SIG-M5 treated with dmso at 0.1 percent for 504 hours (cell line): ENCODE measurements at regions not wholly inside any gene's neighbourhood (a gene's known extent, or its start where the extent isn't known, plus 50 kb on each side); places are given as distances from the start of the nearest gene placed in this dataset.
A peak's percentile ranks its signal among the peaks of the same experiment; 100 is the strongest.

Experiments
- DNase-seq: peaks from one replicate; lab custom pipeline; 2025; ENCODE audit not compliant: unreplicated experiment; lab: John Stamatoyannopoulos, UW

DNA sequence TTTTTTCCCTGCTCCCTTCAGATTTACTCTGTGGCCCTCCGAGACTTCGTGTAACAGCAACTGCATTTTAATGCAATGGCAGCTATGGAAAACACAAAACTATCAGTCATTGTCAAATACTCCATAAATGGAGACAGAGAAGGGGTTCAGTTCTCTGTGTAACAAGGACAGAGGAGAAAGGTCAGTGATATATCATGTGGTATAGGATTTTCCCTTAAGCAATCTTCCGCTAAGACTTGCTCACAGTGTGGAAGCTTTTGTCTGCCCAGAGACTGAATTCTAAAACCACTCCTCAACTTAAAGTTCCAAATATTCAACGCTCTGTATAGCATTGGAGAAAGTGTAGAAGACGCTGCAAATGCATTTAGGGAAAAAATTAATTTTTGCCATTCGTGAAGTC, 111.3 kb upstream of the EDNRB start:
- DNase-seq, result no peak

DNA sequence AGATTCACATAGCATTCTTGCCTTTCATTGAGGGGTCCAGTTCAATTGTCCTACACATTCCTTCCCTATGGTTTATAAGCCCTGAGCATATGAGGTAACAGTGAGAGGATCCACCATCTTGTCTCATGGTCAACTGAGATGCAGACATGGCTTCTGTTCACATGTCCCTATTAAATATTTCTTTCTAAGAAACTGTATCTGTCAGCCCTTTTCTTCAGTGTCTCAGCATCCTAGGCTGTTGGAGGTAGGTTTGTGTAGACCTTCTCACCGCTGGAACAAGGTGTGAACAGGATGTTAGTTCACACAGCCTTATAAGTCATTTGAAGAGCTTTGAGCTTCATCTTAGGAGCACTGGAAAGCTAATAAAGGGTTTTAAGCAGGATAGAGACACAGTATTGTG, 110.3 kb upstream of the EDNRB start:
- no peak for DNase-seq

DNA sequence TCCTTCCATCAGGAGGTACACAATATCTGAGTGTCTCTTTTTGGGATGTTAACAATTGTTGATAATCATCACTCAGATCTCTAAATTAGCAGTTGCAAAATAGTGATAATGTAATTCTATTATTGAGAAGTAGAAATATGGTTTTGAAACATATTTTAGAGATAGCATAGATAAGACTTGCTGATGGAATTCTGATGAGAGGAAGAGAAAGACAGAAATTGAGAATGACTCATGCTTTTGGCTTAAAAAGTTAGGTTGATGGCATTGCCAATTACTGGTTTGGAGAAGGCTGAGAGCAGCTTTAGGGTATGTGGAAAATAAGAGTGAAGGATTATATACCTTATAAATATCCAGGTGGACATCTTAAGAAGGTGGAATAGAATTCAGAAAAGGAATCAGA, 106.4 kb upstream of the EDNRB start:
- DNase-seq, result no peak

DNA sequence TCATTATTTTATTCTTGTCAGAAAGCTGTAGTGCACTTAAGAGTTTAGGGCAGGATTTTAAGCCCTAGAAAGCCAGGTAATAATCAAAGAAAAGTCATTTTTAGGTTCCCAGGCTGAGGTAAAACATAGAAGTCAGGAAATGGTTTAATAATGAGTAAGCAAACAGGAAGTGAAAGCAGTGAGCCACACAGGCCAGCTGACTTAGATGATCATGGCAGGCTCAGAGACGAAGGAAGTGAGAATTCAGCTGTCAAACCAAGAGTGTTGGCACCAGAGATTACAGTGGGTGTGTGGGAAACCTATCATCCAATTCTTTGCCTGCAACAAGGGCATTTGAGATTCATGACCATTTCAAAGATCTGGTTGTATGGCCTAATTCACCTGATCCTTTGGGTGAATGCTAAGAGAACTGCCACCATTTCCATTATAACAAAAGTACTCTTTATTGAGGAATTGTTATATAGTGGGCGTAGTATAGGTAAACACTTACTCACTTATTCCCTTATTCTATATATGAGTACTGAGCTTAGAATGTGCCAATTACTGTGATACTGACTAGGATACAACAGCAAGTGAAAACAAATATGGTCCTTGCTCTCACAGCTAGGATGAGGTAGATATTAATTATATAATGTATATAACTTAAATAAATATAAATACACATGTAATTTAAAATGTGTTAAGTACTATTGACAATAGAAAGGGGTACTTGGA, 103.7 kb upstream of the EDNRB start:
- DNase-seq, result peak; percentile 86

DNA sequence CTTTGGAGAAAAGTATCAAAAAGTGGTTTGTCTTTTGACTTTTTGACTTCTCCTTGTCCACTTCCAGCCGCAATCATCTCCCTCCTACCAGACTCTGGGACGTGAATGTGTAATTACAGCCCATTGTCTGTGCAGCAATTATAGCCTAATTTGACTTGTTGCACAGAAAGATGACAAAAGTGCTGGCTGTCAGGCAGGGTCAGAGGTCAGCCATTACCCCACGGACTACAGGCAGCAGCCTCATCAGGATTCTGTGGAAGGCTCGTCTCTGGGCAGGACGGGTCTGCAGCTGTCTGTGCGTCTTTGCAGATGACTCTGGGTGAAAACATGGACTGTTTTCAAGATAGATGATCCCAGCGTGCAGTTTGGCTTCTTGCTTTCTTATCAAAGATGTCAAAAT, 102.2 kb upstream of the EDNRB start:
- no peak for DNase-seq

DNA sequence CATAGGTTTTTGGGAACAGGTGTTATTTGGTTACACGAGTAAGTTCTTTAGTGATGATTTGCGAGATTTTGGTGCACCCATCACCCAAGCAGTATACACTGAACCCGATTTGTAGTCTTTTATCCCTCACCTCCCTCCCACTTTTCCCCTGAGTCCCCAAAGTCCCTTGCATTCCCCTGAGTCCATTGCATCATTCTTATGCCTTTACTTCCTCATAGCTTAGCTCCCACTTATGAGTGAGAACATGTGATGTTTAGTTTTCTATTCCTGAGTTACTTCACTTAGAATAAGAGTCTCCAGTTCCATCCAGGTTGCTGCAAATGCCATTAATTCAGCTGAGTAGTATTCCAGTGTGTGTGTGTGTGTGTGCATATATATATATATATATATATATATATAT, 97.2 kb upstream of the EDNRB start:
- DNase-seq, result peak; percentile 36

DNA sequence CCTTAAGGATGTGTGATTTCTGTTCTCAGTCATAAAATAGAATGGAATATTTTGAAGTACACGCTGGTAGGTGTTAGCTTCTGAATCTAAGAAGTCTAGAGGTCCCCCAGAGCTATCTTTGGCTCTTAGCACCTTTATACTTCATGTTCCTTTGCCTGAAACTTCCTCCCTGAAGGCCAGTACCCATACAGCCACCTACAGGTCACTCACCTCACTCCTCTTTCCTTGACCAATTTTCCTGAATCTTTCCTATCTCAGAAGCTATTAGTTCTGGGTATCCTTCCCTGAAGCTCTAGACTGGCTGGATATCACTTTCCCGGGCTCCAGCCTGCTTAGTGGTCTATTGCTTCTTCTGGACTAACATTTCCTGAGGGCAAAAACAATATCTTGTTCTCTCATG, 93.4 kb upstream of the EDNRB start:
- no peak for DNase-seq

DNA sequence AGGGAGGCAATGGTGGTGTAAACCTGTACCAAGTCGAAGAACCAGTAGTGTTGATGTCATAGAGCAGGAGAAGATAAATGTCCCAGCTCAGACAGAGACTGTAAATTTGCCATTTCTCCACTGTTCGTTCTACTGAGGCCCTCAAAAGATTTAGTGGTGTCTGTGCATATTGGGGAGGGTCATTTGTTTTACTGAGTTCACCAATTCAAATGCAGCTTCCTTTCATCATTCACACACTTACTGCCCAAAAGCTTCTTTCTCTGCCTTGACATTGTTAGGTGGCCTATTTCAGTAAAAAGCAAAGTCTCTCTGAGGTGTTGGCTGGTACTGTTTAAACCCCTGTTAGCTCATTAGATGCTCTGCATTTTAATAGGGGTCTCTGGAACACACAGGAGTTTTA, 86.2 kb upstream of the EDNRB start:
- DNase-seq, result no peak

DNA sequence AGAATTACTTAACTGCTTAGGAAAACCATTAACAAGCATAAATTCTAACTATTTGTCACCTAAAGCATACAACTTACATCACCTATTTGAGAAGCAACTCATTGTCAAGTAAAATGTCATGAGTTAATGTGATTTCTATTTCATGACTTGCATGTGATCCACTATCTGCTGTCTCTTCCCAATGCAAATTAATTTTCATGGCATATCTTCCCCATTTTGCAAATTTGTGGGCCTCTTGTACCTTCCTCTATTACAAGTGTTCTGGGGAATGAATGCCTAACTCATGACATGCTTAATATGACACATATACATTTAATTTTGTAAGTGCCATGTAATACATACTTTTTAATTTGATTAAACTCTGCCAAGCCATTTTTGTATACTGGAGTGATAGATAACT, 81.1 kb upstream of the EDNRB start:
- no peak for DNase-seq

DNA sequence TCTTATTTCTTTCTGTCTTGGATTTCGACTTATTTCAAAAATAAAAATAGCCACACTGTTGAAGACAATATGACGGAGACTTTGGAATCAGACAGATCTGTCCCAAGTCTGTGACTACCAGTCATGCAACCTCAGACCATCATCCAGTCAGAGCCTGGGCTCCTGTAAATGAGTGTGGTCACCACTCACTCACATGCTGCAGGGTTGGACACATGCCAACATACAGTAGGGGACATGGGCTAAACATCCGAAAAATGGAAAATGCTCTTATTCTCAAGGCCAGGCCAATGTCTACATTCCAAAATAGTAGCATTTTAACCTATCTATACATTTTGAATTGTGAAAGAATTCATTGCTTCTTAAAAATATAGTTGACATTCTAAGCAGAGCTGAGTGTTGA, 75.5 kb upstream of the EDNRB start:
- DNase-seq, result no peak

DNA sequence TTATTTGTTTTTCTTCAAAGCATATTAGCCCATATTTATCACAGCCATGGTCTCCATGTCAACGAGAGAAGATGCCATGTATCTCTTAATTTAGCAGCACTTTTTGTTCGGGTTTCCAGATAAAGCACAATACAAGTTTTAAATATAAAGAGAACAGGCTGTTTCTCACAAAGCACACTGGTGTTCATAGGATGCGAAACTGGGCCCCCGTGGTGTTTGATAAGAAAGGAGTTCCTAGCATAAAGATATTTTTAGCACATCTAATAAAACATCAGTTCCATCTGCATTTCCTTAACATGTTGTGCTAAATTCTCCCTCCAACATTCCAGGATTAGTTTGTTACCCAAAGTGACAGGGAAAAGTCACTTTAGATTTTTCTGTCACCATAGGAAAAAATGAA, 72.4 kb upstream of the EDNRB start:
- no peak for DNase-seq

DNA sequence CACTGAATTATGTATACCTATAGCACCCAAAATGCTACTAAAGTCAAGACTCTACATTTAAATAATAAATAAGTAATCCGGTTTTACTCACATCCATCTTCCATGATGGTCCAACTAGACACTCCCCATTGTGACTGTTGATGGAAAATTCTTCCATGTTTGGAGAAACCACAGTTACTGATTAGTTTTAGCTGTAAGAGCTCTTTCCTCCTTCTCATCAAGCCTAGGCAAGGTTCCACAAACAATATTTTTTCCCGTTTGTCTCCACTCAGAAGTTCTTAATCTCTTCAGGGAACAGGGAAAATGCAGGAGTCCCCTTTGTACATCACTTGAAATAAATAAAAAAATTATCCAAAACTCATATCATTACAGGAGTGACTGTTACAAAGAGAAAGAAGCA, 70.7 kb upstream of the EDNRB start:
- DNase-seq, result no peak

DNA sequence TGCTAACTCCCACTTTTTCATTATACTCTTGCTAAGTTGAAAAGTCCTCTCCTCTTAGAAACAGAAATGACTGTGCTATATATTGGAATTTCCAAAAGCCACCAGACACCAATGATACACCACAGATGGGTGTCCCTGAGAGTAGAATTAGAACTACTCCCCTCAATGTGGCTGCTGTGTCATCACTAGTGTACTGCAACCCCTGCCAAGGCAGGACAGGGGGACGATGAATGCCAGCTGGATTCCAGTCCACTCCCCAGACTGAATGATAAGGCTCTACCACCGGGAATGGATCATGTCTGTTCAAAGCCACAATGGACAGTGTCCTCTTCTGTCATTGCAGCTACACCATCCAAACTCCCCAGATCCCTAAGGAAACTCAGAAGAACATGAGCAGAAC, 69.7 kb upstream of the EDNRB start:
- DNase-seq, result no peak

DNA sequence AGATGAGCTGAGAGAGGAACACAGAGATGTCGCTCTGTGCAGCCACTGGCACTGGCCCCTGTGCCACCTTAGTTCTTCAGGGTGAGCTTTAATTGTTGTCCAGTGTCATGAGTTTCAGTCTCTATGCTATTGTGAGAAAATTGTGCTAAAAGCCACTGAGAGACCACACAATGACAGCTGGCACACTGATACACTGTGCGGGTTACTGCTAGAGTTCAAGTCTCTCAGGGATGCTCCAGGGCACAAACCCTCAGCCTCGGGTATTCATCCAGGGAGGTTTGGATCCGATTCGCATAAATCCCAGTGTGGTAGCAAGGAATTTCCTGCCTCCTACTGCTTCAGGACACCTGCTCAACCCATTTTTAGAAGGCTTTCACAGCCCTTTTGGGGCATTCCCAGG, 68.1 kb upstream of the EDNRB start:
- DNase-seq, result no peak

DNA sequence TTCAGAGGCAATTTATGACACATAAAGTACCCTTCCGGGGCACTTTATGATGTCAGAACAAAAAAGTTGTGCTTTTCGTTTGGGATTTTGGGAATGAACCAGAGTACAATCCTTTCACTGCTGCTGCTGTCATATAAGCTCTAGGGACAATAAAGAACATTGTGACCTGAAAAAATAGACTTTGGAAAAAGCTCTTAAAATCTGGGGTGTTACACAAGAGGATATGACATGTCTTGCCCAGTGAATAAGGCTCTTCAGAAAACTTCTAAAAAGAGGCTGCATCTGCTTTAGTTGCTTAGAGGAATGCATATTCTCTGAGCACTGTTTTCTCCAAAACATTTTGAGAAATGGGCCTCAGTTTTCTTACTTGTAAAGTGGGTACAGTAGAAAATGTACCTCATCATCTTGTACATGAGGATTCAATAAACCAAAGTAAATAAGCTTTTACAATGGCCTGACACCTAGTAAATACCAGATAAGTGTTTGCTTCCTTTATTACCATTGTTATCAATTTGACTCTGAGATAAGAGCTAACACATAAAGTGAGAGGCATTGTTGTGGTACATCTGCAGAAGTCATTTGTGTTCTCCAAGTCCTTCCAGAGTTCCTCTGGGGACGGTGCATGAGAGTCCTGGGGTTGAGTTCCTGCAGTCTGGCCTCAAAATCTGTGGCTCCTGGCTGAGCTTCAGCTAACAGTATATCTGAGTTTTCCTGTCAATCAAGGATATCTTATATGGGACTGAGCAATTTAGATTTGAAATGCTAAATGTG, 67.4 kb upstream of the EDNRB start:
- DNase-seq, result no peak

DNA sequence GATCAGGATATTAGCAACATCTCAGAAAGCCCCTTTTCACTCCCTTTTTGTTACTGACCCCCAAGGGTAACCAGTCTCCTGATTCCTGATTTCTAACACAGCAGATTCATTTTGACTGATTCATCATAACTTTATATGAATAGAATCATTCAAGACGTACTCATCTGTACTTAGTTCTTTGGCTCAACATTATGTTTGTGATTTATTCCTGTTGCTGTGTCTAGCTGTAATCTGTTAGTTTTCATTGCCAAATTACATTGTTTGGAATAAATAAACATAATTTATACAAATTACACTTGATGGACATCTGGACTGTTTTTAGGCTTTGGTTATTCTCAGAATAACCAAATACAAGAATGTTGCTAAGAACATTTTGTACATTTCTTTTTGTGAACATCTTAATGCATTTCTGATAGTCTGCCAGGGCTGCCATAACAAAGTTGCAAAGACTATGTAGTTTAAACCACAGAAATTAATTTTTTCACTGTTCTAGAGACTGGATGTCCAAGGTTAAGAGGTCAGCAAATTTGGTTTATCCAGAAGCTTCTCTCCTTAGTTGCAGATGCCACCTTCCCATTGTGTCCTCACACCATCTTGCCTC, 62.8 kb upstream of the EDNRB start:
- no peak for DNase-seq

DNA sequence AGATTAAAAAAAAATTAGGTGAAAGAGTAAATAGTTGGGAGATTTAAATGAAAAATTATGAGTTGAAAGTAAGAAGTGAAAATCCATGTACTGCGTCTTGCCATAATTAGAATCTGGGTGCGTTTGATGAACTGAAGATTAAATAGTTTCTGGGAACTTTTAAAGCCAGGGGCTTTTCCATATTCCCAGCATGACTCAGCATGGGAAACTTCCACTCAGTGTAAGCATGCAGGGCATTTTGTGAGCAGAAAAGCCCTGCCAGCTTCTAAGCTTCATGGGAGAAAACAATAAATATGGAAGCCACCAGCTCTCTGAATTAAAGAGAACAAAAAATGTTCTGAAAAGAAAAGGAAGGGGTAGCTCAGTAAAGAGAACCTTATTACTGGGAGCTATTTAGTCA, 62.0 kb upstream of the EDNRB start:
- no peak for DNase-seq

DNA sequence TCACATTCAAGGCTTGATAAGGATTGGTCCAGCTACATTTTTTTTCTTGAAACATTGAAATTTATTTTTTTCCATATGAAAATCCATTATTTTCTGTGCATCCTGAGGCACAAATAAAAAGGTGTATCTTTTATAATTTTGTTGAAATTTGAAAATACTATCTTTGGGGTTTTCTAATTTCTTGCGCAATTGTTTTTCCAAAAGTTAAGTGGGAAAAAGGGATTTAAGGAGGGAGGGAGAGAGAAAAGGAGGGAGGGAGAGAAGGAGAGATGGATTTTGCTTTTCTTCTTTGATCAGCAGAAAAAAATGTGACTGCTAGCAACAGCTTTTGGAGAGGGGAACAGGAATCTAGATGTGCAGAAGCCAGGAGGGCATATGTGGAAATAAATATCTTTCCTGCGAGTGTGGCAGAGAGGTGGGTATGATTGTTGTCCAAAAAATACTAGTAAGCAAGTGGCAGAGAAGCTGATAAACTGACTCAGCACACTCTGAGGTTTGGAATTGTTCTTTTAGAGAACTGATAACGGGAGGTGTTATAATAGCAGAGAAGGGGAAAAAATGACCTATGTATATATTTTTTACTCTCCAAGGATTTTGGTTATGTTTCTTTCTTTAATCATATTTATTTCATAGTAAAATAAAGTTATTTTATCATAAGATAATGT, 61.2 kb upstream of the EDNRB start:
- no peak for DNase-seq

DNA sequence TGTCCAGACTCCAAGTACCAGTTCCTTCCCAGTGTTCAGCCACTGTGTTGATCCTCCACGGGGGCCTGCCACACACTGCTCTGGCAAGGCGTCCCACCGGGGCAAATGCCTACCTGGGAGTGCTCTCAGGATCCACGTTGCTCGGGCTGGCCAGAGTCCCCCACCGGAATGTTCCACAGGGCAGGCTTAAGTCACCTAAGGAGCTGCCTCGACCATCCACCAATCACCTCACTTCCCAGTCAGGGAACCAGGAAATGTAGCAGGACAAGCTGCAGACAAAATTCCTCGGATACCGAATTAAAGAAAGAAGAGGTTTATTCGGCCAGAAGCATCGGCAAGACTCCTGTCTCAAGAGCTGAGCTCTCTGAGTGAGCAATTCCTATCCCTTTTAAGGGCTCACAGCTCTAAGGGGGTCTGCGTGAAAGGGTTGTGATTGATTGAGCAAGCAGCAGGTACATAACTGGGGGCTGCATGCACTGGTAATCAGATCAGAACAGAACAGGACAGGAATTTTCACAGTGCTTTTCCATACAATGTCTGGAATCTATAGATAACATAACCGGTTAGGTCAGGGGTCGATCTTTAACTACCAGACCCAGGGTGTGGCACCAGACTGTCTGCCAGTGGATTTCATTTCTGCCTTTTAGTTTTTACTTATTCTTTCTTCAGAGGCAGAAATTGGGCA, 56.9 kb upstream of the EDNRB start:
- DNase-seq, result no peak

DNA sequence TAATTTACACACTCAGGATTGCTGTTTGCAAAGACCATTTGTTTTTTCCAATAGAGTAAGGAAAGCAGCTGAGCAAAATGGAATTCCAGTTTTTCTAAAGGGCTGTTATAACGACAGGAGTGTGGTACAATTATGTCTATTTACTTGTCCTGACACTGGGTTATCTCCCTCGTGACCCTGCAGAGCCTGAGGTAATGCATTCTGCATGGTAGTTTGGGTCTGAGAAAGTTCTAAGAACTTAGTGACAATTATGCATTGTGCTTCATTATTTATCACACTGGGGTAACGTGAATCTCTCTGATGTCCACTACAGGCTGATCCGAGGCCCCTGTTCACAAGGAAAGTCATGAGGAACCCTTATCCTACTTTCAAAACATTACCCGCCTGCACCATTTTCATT, 50.7 kb upstream of the EDNRB start:
- DNase-seq, result no peak
